ENCODE measurements at regions not wholly inside any gene's neighbourhood (a gene's known extent, or its start where the extent isn't known, plus 50 kb on each side); places are given as distances from the start of the nearest gene placed in this dataset.
A peak's percentile ranks its signal among the peaks of the same experiment; 100 is the strongest.

- Histone ChIP-seq H3K9me3 (ENCODE audit: control insufficient read depth, low read depth, low read length) (no peaks in the 10 kb centered on the region), H2AK5ac (ENCODE audit: insufficient read length, low read length) (no peak overlapping the region), H3K56ac (ENCODE audit: insufficient read length, low read depth, low read length) (no peak overlapping the region), H3K14ac (ENCODE audit: insufficient read depth, low read length) (no peak overlapping the region), H3K23ac (ENCODE audit: insufficient read length, low read depth, low read length) (no peak overlapping the region), H4K5ac (ENCODE audit: insufficient read length, low read depth, low read length) (no peak overlapping the region), H3K27me3 (ENCODE audit: insufficient read depth, low read length) (no peaks in the 10 kb centered on the region), H3K4me2 (ENCODE audit: insufficient read depth, insufficient read length, low read length) (no peak overlapping the region), H3K9ac (ENCODE audit: extremely low read depth, insufficient read length, low read length) (no peak overlapping the region), H3K18ac (ENCODE audit: insufficient read length, low read depth, low read length) (no peak overlapping the region), H2BK12ac (ENCODE audit: insufficient read length, low read depth, low read length) (no peak overlapping the region), H3K4me1 (ENCODE audit: insufficient read depth, low read length) (no peaks in the 10 kb centered on the region), H2BK15ac (ENCODE audit: low read depth, low read length) (no peak overlapping the region), H2BK20ac (ENCODE audit: low read depth, low read length, poor library complexity, severe bottlenecking) (no peak overlapping the region), H4K20me1 (ENCODE audit: control insufficient read depth, insufficient read depth, insufficient read length) (no peaks in the 10 kb centered on the region), H4K91ac (ENCODE audit: insufficient read length, low read depth, low read length) (no peak overlapping the region), H3K23me2 (ENCODE audit: insufficient read length, low read depth, low read length, poor library complexity, severe bottlenecking) (no peaks in the 10 kb centered on the region), H3K79me2 (ENCODE audit: insufficient read depth, low read length) (no peaks in the 10 kb centered on the region), H2BK5ac (ENCODE audit: insufficient read length, low read length) (no peak overlapping the region), H2AFZ (ENCODE audit: low read length) (no peak overlapping the region), H3K4ac (ENCODE audit: low read depth, low read length) (no peak overlapping the region), H2BK120ac (ENCODE audit: low read depth, low read length, poor library complexity, severe bottlenecking) (no peak overlapping the region), H4K8ac (replicated peaks; ENCODE audit: insufficient read length, low read depth, low read length) (no peak overlapping the region), H3K79me1 (ENCODE audit: insufficient read depth, low read depth, low read length, poor library complexity, severe bottlenecking) (no peaks in the 10 kb centered on the region), H3K27ac (ENCODE audit: insufficient read length, low read depth, low read length) (no peak overlapping the region), H3T11ph (ENCODE audit: low read length) (no peak overlapping the region)
- Mint-ChIP-seq H3K36me3 (ENCODE audit: insufficient read depth in 1 of 3, low read depth in 3 of 3) (no peaks in the 10 kb centered on the region), H3K4me1 (peaks cover 7 to 13% of the 10 kb centered on the region in 2 experiments), H3K4me3 (no peak overlapping the region), H3K27ac (no peak overlapping the region; a peak in 2 of 7 replicates), H3K9me3 (no peaks in the 10 kb centered on the region), H3K27me3 (ENCODE audit: low read depth) (no peaks in the 10 kb centered on the region)
- peak; percentile 62 for DNase-seq
- WGBS (ENCODE audit: extremely low coverage, insufficient read length, low lambda C conversion rate) = no CpG with 5 or more reads among the region's 16 CpGs
- TF ChIP-seq CTCF (conservative IDR thresholded peaks at IDR 0.05) = no peak
These were observed 54.9 kb upstream of the ABCB5 start for GRCh38 chr7:20560325-20561180.
